Trophoblast cell (in vitro differentiated cells and primary cell): ENCODE measurements at regions not wholly inside any gene's neighbourhood (a gene's known extent, or its start where the extent isn't known, plus 50 kb on each side); places are given as distances from the start of the nearest gene placed in this dataset.

Source experiments
- DNase-seq, 2 donors: peaks; one replicate each; pipeline ENCODE4 v3.0.0-alpha.2; 2016
- H2AFZ ChIP-seq: 2 replicates; pipeline ENCODE4 v1.6.1; 2013; ENCODE audit warnings: low read length, moderate library complexity, mild to moderate bottlenecking; ENCODE audit not compliant: insufficient read depth, poor library complexity
- H2AK5ac ChIP-seq: 2 replicates; pipeline ENCODE4 v1.6.1; 2013; ENCODE audit warnings: mild to moderate bottlenecking, low read length
- H2BK120ac ChIP-seq: 2 replicates; pipeline ENCODE4 v1.6.1; 2013; ENCODE audit warnings: low read length, mild to moderate bottlenecking, moderate library complexity; ENCODE audit not compliant: insufficient read depth, poor library complexity
- H2BK12ac ChIP-seq: 2 replicates; pipeline ENCODE4 v1.6.1; 2013; ENCODE audit warnings: mild to moderate bottlenecking, low read length, moderate library complexity
- H2BK5ac ChIP-seq: 2 replicates; pipeline ENCODE4 v1.6.1; 2013; ENCODE audit warnings: low read length, low read depth, moderate library complexity, mild to moderate bottlenecking; ENCODE audit not compliant: poor library complexity
- H3K14ac ChIP-seq: 2 replicates; pipeline ENCODE4 v1.6.1; 2013; ENCODE audit warnings: mild to moderate bottlenecking, low read length
- H3K18ac ChIP-seq: 2 replicates; pipeline ENCODE4 v1.6.1; 2013; ENCODE audit warnings: mild to moderate bottlenecking, low read length
- H3K23ac ChIP-seq: 2 replicates; pipeline ENCODE4 v1.6.1; 2013; ENCODE audit warnings: low read length
- H3K27ac ChIP-seq: 2 replicates; pipeline ENCODE4 v1.5.1; 2013; ENCODE audit warnings: low read depth, mild to moderate bottlenecking, inconsistent platforms, low read length, moderate library complexity
- H3K27me3 ChIP-seq: 2 replicates; pipeline ENCODE4 v1.6.1; 2013; ENCODE audit warnings: inconsistent platforms, mild to moderate bottlenecking, low read length, moderate library complexity; ENCODE audit not compliant: insufficient read depth
- H3K36me3 ChIP-seq, 2 experiments: 1 replicate in 1 of 2; 2 replicates in 1 of 2; pipeline ENCODE4 v1.6.1; 2013; ENCODE audit warnings: low read length in 2 of 2, mild to moderate bottlenecking in 2 of 2, moderate library complexity in 1 of 2; ENCODE audit not compliant: insufficient read depth in 2 of 2, control insufficient read depth in 1 of 2
- H3K4ac ChIP-seq: 2 replicates; pipeline ENCODE4 v1.6.1; 2013; ENCODE audit warnings: low read depth, mild to moderate bottlenecking, low read length, moderate library complexity
- H3K4me1 ChIP-seq, 2 experiments: 1 replicate in 1 of 2; 2 replicates in 1 of 2; pipeline ENCODE4 v1.6.1; 2013; ENCODE audit warnings: low read length in 2 of 2, mild to moderate bottlenecking in 2 of 2, moderate library complexity in 1 of 2; ENCODE audit not compliant: insufficient read depth in 2 of 2, control insufficient read depth in 1 of 2
- H3K4me2 ChIP-seq: 2 replicates; pipeline ENCODE4 v1.6.1; 2013; ENCODE audit warnings: inconsistent platforms, mild to moderate bottlenecking, low read length, moderate library complexity
- H3K4me3 ChIP-seq: 2 replicates; pipeline ENCODE4 v1.5.1; 2013; ENCODE audit warnings: mild to moderate bottlenecking, low read depth, low read length, inconsistent platforms
- H3K79me1 ChIP-seq: one replicate; pipeline ENCODE4 v1.6.1; 2013; ENCODE audit warnings: low read length
- H3K79me2 ChIP-seq: 2 replicates; pipeline ENCODE4 v1.6.1; 2013; ENCODE audit warnings: low read length, mild to moderate bottlenecking; ENCODE audit not compliant: control insufficient read depth, insufficient read depth, poor library complexity
- H3K9ac ChIP-seq: 2 replicates; pipeline ENCODE4 v1.6.1; 2013; ENCODE audit warnings: mild to moderate bottlenecking, low read length
- H3K9me3 ChIP-seq: 2 replicates; pipeline ENCODE4 v1.6.1; 2013; ENCODE audit warnings: low read depth, mild to moderate bottlenecking, control low read depth, inconsistent platforms, low read length; ENCODE audit not compliant: insufficient read depth
- H4K12ac ChIP-seq: 2 replicates; pipeline ENCODE4 v1.6.1; 2013; ENCODE audit warnings: low read depth, mild to moderate bottlenecking, low read length, moderate library complexity
- H4K8ac ChIP-seq: 2 replicates; pipeline ENCODE4 v1.6.1; 2013; ENCODE audit warnings: low read depth, mild to moderate bottlenecking, low read length, moderate library complexity
- H4K91ac ChIP-seq: one replicate; pipeline ENCODE4 v1.6.1; 2013; ENCODE audit warnings: low read depth, mild to moderate bottlenecking, low read length, moderate library complexity
- WGBS: extraction: QIAGEN DNeasy Blood & Tissue Kit; methylation state at CpG from one replicate; pipeline ENCODE4 v1.1.7; 2013; ENCODE audit warnings: missing lambda C conversion rate; ENCODE audit not compliant: insufficient read length, insufficient coverage; ENCODE audit errors: extremely low coverage; 5-methylcytosine and 5-hydroxymethylcytosine counted together

GRCh38 chr3:159584421-159584820 lies 404.2 kb upstream of the IL12A start:
- H3K27ac ChIP-seq = no peak overlapping the region
- H3K9me3 ChIP-seq = no peaks in the 10 kb centered on the region
- no peaks in the 10 kb centered on the region for H3K79me2 ChIP-seq
- no peak overlapping the region for H3K18ac ChIP-seq
- WGBS = no CpG with 5 or more reads among the region's 3 CpGs
- no peak overlapping the region for H2BK120ac ChIP-seq
- H3K4ac ChIP-seq = no peak overlapping the region
- no peak overlapping the region for H3K4me2 ChIP-seq
- H4K91ac ChIP-seq = no peak overlapping the region
- no peaks in the 10 kb centered on the region for H3K4me1 ChIP-seq
- H2AFZ ChIP-seq = no peak overlapping the region
- H4K8ac ChIP-seq = no peak overlapping the region
- no peak overlapping the region for H3K9ac ChIP-seq
- no peaks in the 10 kb centered on the region for H3K27me3 ChIP-seq
- H3K79me1 ChIP-seq = no peaks in the 10 kb centered on the region
- H3K14ac ChIP-seq = no peak overlapping the region
- H2BK12ac ChIP-seq = no peak overlapping the region
- H2BK5ac ChIP-seq = no peak overlapping the region
- H3K4me3 ChIP-seq = no peak overlapping the region
- H3K23ac ChIP-seq = no peak overlapping the region
- no peaks in the 10 kb centered on the region for H3K36me3 ChIP-seq
- H4K12ac ChIP-seq = no peak overlapping the region
- peak; percentile 6 to 57 for DNase-seq
- no peak overlapping the region for H2AK5ac ChIP-seq

- H2BK5ac ChIP-seq = no peak overlapping the region
- H3K18ac ChIP-seq = no peak overlapping the region
- no peak overlapping the region for H3K14ac ChIP-seq
Observed at GRCh38 chr3:159586571-159587202, 401.9 kb upstream of the IL12A start.

GRCh38 chr3:159593927-159594605 lies 394.6 kb upstream of the IL12A start:
- H4K8ac ChIP-seq = no peak overlapping the region
- no peak overlapping the region for H3K4me2 ChIP-seq
- no peak overlapping the region for H2BK120ac ChIP-seq
- H3K79me1 ChIP-seq = no peaks in the 10 kb centered on the region
- H3K27ac ChIP-seq = no peak overlapping the region
- H3K27me3 ChIP-seq = no peaks in the 10 kb centered on the region
- H2BK5ac ChIP-seq = no peak overlapping the region
- H3K18ac ChIP-seq = no peak overlapping the region
- H4K91ac ChIP-seq = no peak overlapping the region
- no peak for DNase-seq
- H3K9me3 ChIP-seq = no peaks in the 10 kb centered on the region
- no peaks in the 10 kb centered on the region for H3K4me1 ChIP-seq
- H3K14ac ChIP-seq = no peak overlapping the region
- H3K4ac ChIP-seq = no peak overlapping the region
- no peaks in the 10 kb centered on the region for H3K79me2 ChIP-seq
- no peak overlapping the region for H3K23ac ChIP-seq
- H2BK12ac ChIP-seq = no peak overlapping the region
- H3K36me3 ChIP-seq = no peaks in the 10 kb centered on the region
- no CpG with 5 or more reads among the region's 3 CpGs for WGBS
- H3K4me3 ChIP-seq = no peak overlapping the region
- H4K12ac ChIP-seq = no peak overlapping the region
- H2AK5ac ChIP-seq = no peak overlapping the region
- H3K9ac ChIP-seq = no peak overlapping the region
- H2AFZ ChIP-seq = no peak overlapping the region

More at GRCh38 chr3:159586571-159587202, 401.9 kb upstream of the IL12A start:
- H3K79me1 ChIP-seq = no peaks in the 10 kb centered on the region
- H3K27ac ChIP-seq = no peak overlapping the region
- no peak overlapping the region for H3K23ac ChIP-seq
- H3K4ac ChIP-seq = no peak overlapping the region
- H4K91ac ChIP-seq = no peak overlapping the region
- no peaks in the 10 kb centered on the region for H3K9me3 ChIP-seq
- no peak overlapping the region for H4K12ac ChIP-seq
- H3K79me2 ChIP-seq = no peaks in the 10 kb centered on the region
- no peak overlapping the region for H2AFZ ChIP-seq
- WGBS = no CpG with 5 or more reads among the region's 5 CpGs
- H3K9ac ChIP-seq = no peak overlapping the region
- H3K27me3 ChIP-seq = no peaks in the 10 kb centered on the region
- H2BK120ac ChIP-seq = no peak overlapping the region
- no peak overlapping the region for H2BK12ac ChIP-seq
- no peaks in the 10 kb centered on the region for H3K36me3 ChIP-seq
- no peaks in the 10 kb centered on the region for H3K4me1 ChIP-seq
- no peak overlapping the region for H3K4me3 ChIP-seq
- H3K4me2 ChIP-seq = no peak overlapping the region
- H2AK5ac ChIP-seq = no peak overlapping the region
- H4K8ac ChIP-seq = no peak overlapping the region
- DNase-seq = peak; percentile 8 to 24

- H3K4ac ChIP-seq = no peak overlapping the region
- no peak overlapping the region for H3K9ac ChIP-seq
- H2BK120ac ChIP-seq = no peak overlapping the region
- peak in 1 of 2 donors; percentile 13 for DNase-seq
- H3K79me1 ChIP-seq = no peaks in the 10 kb centered on the region
- H4K12ac ChIP-seq = no peak overlapping the region
- H3K4me2 ChIP-seq = no peak overlapping the region
- no peak overlapping the region for H2BK12ac ChIP-seq
- no peak overlapping the region for H2AK5ac ChIP-seq
- H3K18ac ChIP-seq = no peak overlapping the region
- no peak overlapping the region for H3K23ac ChIP-seq
- no peaks in the 10 kb centered on the region for H3K36me3 ChIP-seq
- H4K91ac ChIP-seq = no peak overlapping the region
- no peak overlapping the region for H2AFZ ChIP-seq
- H3K27ac ChIP-seq = no peak overlapping the region
- no peak overlapping the region for H3K4me3 ChIP-seq
- no peaks in the 10 kb centered on the region for H3K79me2 ChIP-seq
- H4K8ac ChIP-seq = no peak overlapping the region
- no peaks in the 10 kb centered on the region for H3K4me1 ChIP-seq
- no peaks in the 10 kb centered on the region for H3K9me3 ChIP-seq
- H2BK5ac ChIP-seq = no peak overlapping the region
- no peak overlapping the region for H3K14ac ChIP-seq
- no peaks in the 10 kb centered on the region for H3K27me3 ChIP-seq
Observed at GRCh38 chr3:159600291-159600690, 388.3 kb upstream of the IL12A start.
